ENCODE measurements at regions not wholly inside any gene's neighbourhood (a gene's known extent, or its start where the extent isn't known, plus 50 kb on each side); places are given as distances from the start of the nearest gene placed in this dataset.
A peak's percentile ranks its signal among the peaks of the same experiment; 100 is the strongest.

- Histone ChIP-seq H3K4me1 (replicated peaks in 1 of 4; ENCODE audit: control insufficient read depth in 3 of 4, insufficient read depth in 4 of 4, low read length in 3 of 4) (no peaks in the 10 kb centered on the region), H4K91ac (replicated peaks; ENCODE audit: insufficient read length, low read length) (no peak overlapping the region), H4K5ac (ENCODE audit: insufficient read length, low read depth, low read length) (no peak overlapping the region), H3K4ac (replicated peaks; ENCODE audit: insufficient read length, low read depth, low read length) (no peak overlapping the region), H2BK5ac (ENCODE audit: low read depth, low read length) (no peak overlapping the region), H3K79me1 (ENCODE audit: low read depth, low read length) (no peaks in the 10 kb centered on the region), H3K79me2 (ENCODE audit: control insufficient read depth in 1 of 2, insufficient read depth in 2 of 2, low read length in 2 of 2) (no peaks in the 10 kb centered on the region), H3K9ac (replicated peaks in 1 of 4; ENCODE audit: extremely low read depth in 1 of 4, low read depth in 3 of 4, low read length in 3 of 4) (no peak overlapping the region), H3K23ac (ENCODE audit: insufficient read length) (no peak overlapping the region), H3K36me3 (ENCODE audit: control insufficient read depth in 2 of 4, insufficient read depth in 4 of 4, low read length in 3 of 4) (no peaks in the 10 kb centered on the region), H2AK5ac (ENCODE audit: low read depth, low read length) (no peak overlapping the region), H3K4me2 (ENCODE audit: insufficient read depth in 1 of 2, low read depth in 2 of 2, low read length in 2 of 2) (no peak overlapping the region), H4K20me1 (replicated peaks in 1 of 2; ENCODE audit: control insufficient read depth in 1 of 2, insufficient read depth in 2 of 2, low read length in 2 of 2) (no peaks in the 10 kb centered on the region), H3K18ac (ENCODE audit: extremely low read depth, low read length) (no peak overlapping the region), H3K23me2 (ENCODE audit: low read depth, low read length) (no peaks in the 10 kb centered on the region), H2BK20ac (ENCODE audit: low read length) (no peak overlapping the region), H3K14ac (ENCODE audit: insufficient read length) (no peak overlapping the region), H4K8ac (ENCODE audit: extremely low read depth, insufficient read depth, low read length) (no peak overlapping the region), H3K9me3 (ENCODE audit: insufficient read depth in 2 of 2, low read depth in 1 of 2, low read length in 1 of 2) (peaks cover 8 to 9% of the 10 kb centered on the region in 2 experiments; a peak in 3 of 4 replicates), H3K56ac (replicated peaks; ENCODE audit: insufficient read length, low read depth, low read length) (no peak overlapping the region), H2BK12ac (ENCODE audit: low read depth, low read length) (no peak overlapping the region), H3K27ac (ENCODE audit: low read depth, low read length) (no peak overlapping the region), H3K27me3 (replicated peaks in 1 of 4; ENCODE audit: control insufficient read depth in 3 of 4, extremely low read depth in 1 of 4, insufficient read depth in 3 of 4, low read length in 3 of 4) (no peaks in the 10 kb centered on the region), H3K4me3 (ENCODE audit: extremely low read depth in 1 of 4, insufficient read depth in 2 of 4, low read depth in 3 of 4, low read length in 4 of 4) (no peak overlapping the region), H2BK15ac (ENCODE audit: low read length) (no peak overlapping the region), H2BK120ac (replicated peaks; ENCODE audit: low read depth, low read length) (no peak overlapping the region), H2AFZ (ENCODE audit: low read length) (no peak overlapping the region)
- ChIA-PET CTCF (ENCODE audit: partially characterized antibody) (no interaction called here), POLR2A (ENCODE audit: partially characterized antibody) (no interaction called here)
- DNase-seq (ENCODE audit: low read depth in 1 of 2, low spot score in 2 of 2) (peak in 1 of 2 experiments; percentile 11), FAIRE-seq (no peak)
- no peak for TF ChIP-seq RFX5 (IDR thresholded peaks at IDR 0.05; ENCODE audit: borderline replicate concordance, low read depth, low read length)
Measured at GRCh38 chr3:134080761-134081160, 51.0 kb upstream of the SLCO2A1 start.

All from H1 (cell line).